Duodenal mucosa (tissue), 2 donors: ENCODE measurements at regions not wholly inside any gene's neighbourhood (a gene's known extent, or its start where the extent isn't known, plus 50 kb on each side); places are given as distances from the start of the nearest gene placed in this dataset.

Source experiments
- H3K27ac ChIP-seq: one replicate; pipeline ENCODE4 v1.7.0; 2013; ENCODE audit warnings: low read depth, low read length
- H3K27me3 ChIP-seq, 2 donors: one replicate each; pipeline ENCODE4 v1.7.0; 2013; ENCODE audit warnings: low read length in 2 of 2, control low read depth in 1 of 2; ENCODE audit not compliant: insufficient read depth in 2 of 2, control insufficient read depth in 1 of 2
- H3K36me3 ChIP-seq, 2 donors: one replicate each; pipeline ENCODE4 v1.7.0; 2013; ENCODE audit warnings: low read length in 2 of 2, control low read depth in 1 of 2; ENCODE audit not compliant: insufficient read depth in 2 of 2, control insufficient read depth in 1 of 2
- H3K4me1 ChIP-seq, 2 donors: one replicate each; pipeline ENCODE4 v1.7.0; 2013; ENCODE audit warnings: low read length in 2 of 2, control low read depth in 1 of 2; ENCODE audit not compliant: insufficient read depth in 2 of 2, control insufficient read depth in 1 of 2
- H3K4me3 ChIP-seq, 2 donors: one replicate each; pipeline ENCODE4 v1.7.0; 2013; ENCODE audit warnings: low read length in 2 of 2, low read depth in 1 of 2
- H3K9ac ChIP-seq, 2 donors: one replicate each; pipeline ENCODE4 v1.7.0; 2013; ENCODE audit warnings: low read length in 2 of 2, low read depth in 1 of 2
- H3K9me3 ChIP-seq, 2 donors: one replicate each; pipeline ENCODE4 v1.7.0; 2013; ENCODE audit warnings: low read length in 2 of 2, control low read depth in 1 of 2; ENCODE audit not compliant: control insufficient read depth in 1 of 2

GRCh38 chr1:212219679-212220463, 65.3 kb upstream of the PPP2R5A start:
- no peaks in the 10 kb centered on the region for H3K27me3 ChIP-seq
- no peak overlapping the region for H3K9ac ChIP-seq
- H3K9me3 ChIP-seq: no peaks in the 10 kb centered on the region
- no peak overlapping the region for H3K4me3 ChIP-seq
- H3K27ac ChIP-seq: no peak overlapping the region
- H3K36me3 ChIP-seq: no peaks in the 10 kb centered on the region
- peaks cover 11% of the 10 kb centered on the region in 2 donors for H3K4me1 ChIP-seq

- H3K9ac ChIP-seq: no peak overlapping the region
- no peaks in the 10 kb centered on the region for H3K36me3 ChIP-seq
- no peaks in the 10 kb centered on the region for H3K9me3 ChIP-seq
- H3K27ac ChIP-seq: no peak overlapping the region
- H3K4me3 ChIP-seq: no peak overlapping the region
- H3K4me1 ChIP-seq: peaks cover 11% of the 10 kb centered on the region in 2 donors
- H3K27me3 ChIP-seq: no peaks in the 10 kb centered on the region
Measured at GRCh38 chr1:212221801-212222200, 63.4 kb upstream of the PPP2R5A start.

GRCh38 chr1:212224102-212224501, 61.1 kb upstream of the PPP2R5A start:
- Histone ChIP-seq H3K9ac (no peak overlapping the region), H3K27me3 (no peaks in the 10 kb centered on the region), H3K36me3 (no peaks in the 10 kb centered on the region), H3K4me1 (peaks cover 2 to 11% of the 10 kb centered on the region in 2 donors), H3K27ac (no peak overlapping the region), H3K9me3 (no peaks in the 10 kb centered on the region), H3K4me3 (no peak overlapping the region)

- Histone ChIP-seq H3K4me3 (no peak overlapping the region), H3K27ac (no peak overlapping the region), H3K36me3 (no peaks in the 10 kb centered on the region), H3K4me1 (peaks cover 2 to 18% of the 10 kb centered on the region in 2 donors), H3K9ac (no peak overlapping the region), H3K27me3 (no peaks in the 10 kb centered on the region), H3K9me3 (no peaks in the 10 kb centered on the region)
Measured at GRCh38 chr1:212225416-212225815, 59.8 kb upstream of the PPP2R5A start.

- H3K36me3 ChIP-seq: no peaks in the 10 kb centered on the region
- no peaks in the 10 kb centered on the region for H3K27me3 ChIP-seq
- H3K4me1 ChIP-seq: peaks cover 2 to 18% of the 10 kb centered on the region in 2 donors
- H3K4me3 ChIP-seq: no peak overlapping the region
- H3K27ac ChIP-seq: no peak overlapping the region
- no peaks in the 10 kb centered on the region for H3K9me3 ChIP-seq
- no peak overlapping the region for H3K9ac ChIP-seq
Measured at GRCh38 chr1:212225871-212226302, 59.3 kb upstream of the PPP2R5A start.

- Histone ChIP-seq H3K36me3 (no peaks in the 10 kb centered on the region), H3K4me1 (peaks cover 2 to 18% of the 10 kb centered on the region in 2 donors), H3K27ac (no peak overlapping the region), H3K4me3 (no peak overlapping the region), H3K9ac (no peak overlapping the region), H3K27me3 (no peaks in the 10 kb centered on the region), H3K9me3 (no peaks in the 10 kb centered on the region)
Measured at GRCh38 chr1:212226467-212226866, 58.7 kb upstream of the PPP2R5A start.

GRCh38 chr1:212228076-212228475, 57.1 kb upstream of the PPP2R5A start:
- Histone ChIP-seq H3K4me1 (peaks cover 2 to 18% of the 10 kb centered on the region in 2 donors), H3K27me3 (no peaks in the 10 kb centered on the region), H3K27ac (no peak overlapping the region), H3K36me3 (no peaks in the 10 kb centered on the region), H3K9me3 (no peaks in the 10 kb centered on the region), H3K4me3 (no peak overlapping the region), H3K9ac (no peak overlapping the region)

GRCh38 chr1:212228591-212229119, 56.6 kb upstream of the PPP2R5A start:
- peak overlapping the region in 1 of 2 donors; percentile 38 for H3K9ac ChIP-seq
- peaks cover 2 to 18% of the 10 kb centered on the region in 2 donors for H3K4me1 ChIP-seq
- peak overlapping the region; percentile 20 for H3K27ac ChIP-seq
- H3K36me3 ChIP-seq: no peaks in the 10 kb centered on the region
- H3K4me3 ChIP-seq: peak overlapping the region; percentile 50 to 53
- no peaks in the 10 kb centered on the region for H3K9me3 ChIP-seq
- H3K27me3 ChIP-seq: no peaks in the 10 kb centered on the region

- no peak overlapping the region for H3K4me3 ChIP-seq
- no peak overlapping the region for H3K9ac ChIP-seq
- no peaks in the 10 kb centered on the region for H3K9me3 ChIP-seq
- H3K27me3 ChIP-seq: no peaks in the 10 kb centered on the region
- no peaks in the 10 kb centered on the region for H3K36me3 ChIP-seq
- H3K4me1 ChIP-seq: peaks cover 6 to 18% of the 10 kb centered on the region in 2 donors
- no peak overlapping the region for H3K27ac ChIP-seq
Measured at GRCh38 chr1:212229654-212230053, 55.6 kb upstream of the PPP2R5A start.

GRCh38 chr1:212230329-212230728, 54.9 kb upstream of the PPP2R5A start:
- Histone ChIP-seq H3K4me1 (peaks cover 10 to 18% of the 10 kb centered on the region in 2 donors), H3K27me3 (no peaks in the 10 kb centered on the region)

More at GRCh38 chr1:212230329-212230728, 54.9 kb upstream of the PPP2R5A start:
- Histone ChIP-seq H3K9me3 (no peaks in the 10 kb centered on the region), H3K9ac (no peak overlapping the region), H3K36me3 (no peaks in the 10 kb centered on the region), H3K4me3 (no peak overlapping the region), H3K27ac (no peak overlapping the region)
